ENCODE measurements at regions not wholly inside any gene's neighbourhood (a gene's known extent, or its start where the extent isn't known, plus 50 kb on each side); places are given as distances from the start of the nearest gene placed in this dataset.

GRCh38 chr9:26483991-26484390, 408.6 kb downstream of the CAAP1 start:
- Mint-ChIP-seq H3K27me3 (ENCODE audit: insufficient read depth) (no peaks in the 10 kb centered on the region), H3K9me3 (peaks cover 11% of the 10 kb centered on the region), H3K27ac (no peak overlapping the region), H3K36me3 (ENCODE audit: low read depth) (no peaks in the 10 kb centered on the region), H3K4me3 (no peak overlapping the region), H3K4me1 (ENCODE audit: low read depth) (no peaks in the 10 kb centered on the region)
- intact Hi-C loops (cut with micrococcal nuclease), result no loop called here
- DNase-seq (ENCODE audit: low spot score), result no peak

- H3K4me3 Mint-ChIP-seq, result no peak overlapping the region
- no peak for DNase-seq (ENCODE audit: low spot score)
- intact Hi-C loops (cut with micrococcal nuclease), result no loop called here
- H3K27me3 Mint-ChIP-seq (ENCODE audit: insufficient read depth), result no peaks in the 10 kb centered on the region
- no peaks in the 10 kb centered on the region for H3K4me1 Mint-ChIP-seq (ENCODE audit: low read depth)
- no peak overlapping the region for H3K27ac Mint-ChIP-seq
- no peaks in the 10 kb centered on the region for H3K36me3 Mint-ChIP-seq (ENCODE audit: low read depth)
- H3K9me3 Mint-ChIP-seq, result peaks cover 17% of the 10 kb centered on the region
Measured at GRCh38 chr9:26477963-26478362, 414.6 kb downstream of the CAAP1 start.

GRCh38 chr9:26471261-26471660, 421.3 kb downstream of the CAAP1 start:
- Mint-ChIP-seq H3K27ac (no peak overlapping the region), H3K4me1 (ENCODE audit: low read depth) (no peaks in the 10 kb centered on the region), H3K9me3 (peaks cover 15% of the 10 kb centered on the region), H3K36me3 (ENCODE audit: low read depth) (no peaks in the 10 kb centered on the region), H3K27me3 (ENCODE audit: insufficient read depth) (no peaks in the 10 kb centered on the region), H3K4me3 (no peak overlapping the region)
- intact Hi-C loops (cut with micrococcal nuclease), result no loop called here
- no peak for DNase-seq (ENCODE audit: low spot score)

GRCh38 chr9:26470284-26470683, 422.3 kb downstream of the CAAP1 start:
- peaks cover 15% of the 10 kb centered on the region for H3K9me3 Mint-ChIP-seq
- H3K4me1 Mint-ChIP-seq (ENCODE audit: low read depth), result no peaks in the 10 kb centered on the region
- no peak for DNase-seq (ENCODE audit: low spot score)
- H3K36me3 Mint-ChIP-seq (ENCODE audit: low read depth), result no peaks in the 10 kb centered on the region
- no peak overlapping the region for H3K4me3 Mint-ChIP-seq
- H3K27me3 Mint-ChIP-seq (ENCODE audit: insufficient read depth), result no peaks in the 10 kb centered on the region
- intact Hi-C loops (cut with micrococcal nuclease), result no loop called here
- no peak overlapping the region for H3K27ac Mint-ChIP-seq

- Mint-ChIP-seq H3K27ac (no peak overlapping the region), H3K4me3 (no peak overlapping the region), H3K27me3 (ENCODE audit: insufficient read depth) (no peaks in the 10 kb centered on the region), H3K4me1 (ENCODE audit: low read depth) (no peaks in the 10 kb centered on the region), H3K36me3 (ENCODE audit: low read depth) (no peaks in the 10 kb centered on the region), H3K9me3 (no peaks in the 10 kb centered on the region)
- no peak for DNase-seq (ENCODE audit: low spot score)
- intact Hi-C loops (cut with micrococcal nuclease), result no loop called here
Measured at GRCh38 chr9:26463837-26464236, 428.8 kb downstream of the CAAP1 start.

- Mint-ChIP-seq H3K4me3 (no peak overlapping the region), H3K9me3 (no peaks in the 10 kb centered on the region), H3K36me3 (ENCODE audit: low read depth) (no peaks in the 10 kb centered on the region), H3K4me1 (ENCODE audit: low read depth) (no peaks in the 10 kb centered on the region), H3K27me3 (ENCODE audit: insufficient read depth) (no peaks in the 10 kb centered on the region), H3K27ac (no peak overlapping the region)
- DNase-seq (ENCODE audit: low spot score), result no peak
- intact Hi-C loops (cut with micrococcal nuclease), result no loop called here
Measured at GRCh38 chr9:26462751-26463150, 429.9 kb downstream of the CAAP1 start.

GRCh38 chr9:26462213-26462612, 430.4 kb downstream of the CAAP1 start:
- Mint-ChIP-seq H3K36me3 (ENCODE audit: low read depth) (no peaks in the 10 kb centered on the region), H3K4me3 (no peak overlapping the region), H3K4me1 (ENCODE audit: low read depth) (no peaks in the 10 kb centered on the region), H3K9me3 (no peaks in the 10 kb centered on the region), H3K27ac (no peak overlapping the region), H3K27me3 (ENCODE audit: insufficient read depth) (no peaks in the 10 kb centered on the region)
- intact Hi-C loops (cut with micrococcal nuclease), result no loop called here
- no peak for DNase-seq (ENCODE audit: low spot score)

GRCh38 chr9:26460624-26461023, 432.0 kb downstream of the CAAP1 start:
- Mint-ChIP-seq H3K27me3 (ENCODE audit: insufficient read depth) (no peaks in the 10 kb centered on the region), H3K4me3 (no peak overlapping the region), H3K36me3 (ENCODE audit: low read depth) (no peaks in the 10 kb centered on the region), H3K27ac (no peak overlapping the region), H3K9me3 (no peaks in the 10 kb centered on the region), H3K4me1 (ENCODE audit: low read depth) (no peaks in the 10 kb centered on the region)
- intact Hi-C loops (cut with micrococcal nuclease), result no loop called here
- DNase-seq (ENCODE audit: low spot score), result no peak

GRCh38 chr9:26459959-26460358, 432.6 kb downstream of the CAAP1 start:
- no peaks in the 10 kb centered on the region for H3K27me3 Mint-ChIP-seq (ENCODE audit: insufficient read depth)
- no peaks in the 10 kb centered on the region for H3K36me3 Mint-ChIP-seq (ENCODE audit: low read depth)
- DNase-seq (ENCODE audit: low spot score), result no peak
- intact Hi-C loops (cut with micrococcal nuclease), result no loop called here
- no peak overlapping the region for H3K27ac Mint-ChIP-seq
- no peak overlapping the region for H3K4me3 Mint-ChIP-seq
- no peaks in the 10 kb centered on the region for H3K4me1 Mint-ChIP-seq (ENCODE audit: low read depth)
- no peaks in the 10 kb centered on the region for H3K9me3 Mint-ChIP-seq

GRCh38 chr9:26458054-26458453, 434.5 kb downstream of the CAAP1 start:
- Mint-ChIP-seq H3K4me3 (no peak overlapping the region), H3K36me3 (ENCODE audit: low read depth) (no peaks in the 10 kb centered on the region), H3K4me1 (ENCODE audit: low read depth) (no peaks in the 10 kb centered on the region), H3K27me3 (ENCODE audit: insufficient read depth) (no peaks in the 10 kb centered on the region), H3K27ac (no peak overlapping the region), H3K9me3 (no peaks in the 10 kb centered on the region)
- intact Hi-C loops (cut with micrococcal nuclease), result no loop called here
- no peak for DNase-seq (ENCODE audit: low spot score)

- no peaks in the 10 kb centered on the region for H3K36me3 Mint-ChIP-seq (ENCODE audit: low read depth)
- H3K27me3 Mint-ChIP-seq (ENCODE audit: insufficient read depth), result no peaks in the 10 kb centered on the region
- no peak overlapping the region for H3K27ac Mint-ChIP-seq
- no peak for DNase-seq (ENCODE audit: low spot score)
- H3K4me1 Mint-ChIP-seq (ENCODE audit: low read depth), result no peaks in the 10 kb centered on the region
- H3K4me3 Mint-ChIP-seq, result no peak overlapping the region
- no peaks in the 10 kb centered on the region for H3K9me3 Mint-ChIP-seq
- intact Hi-C loops (cut with micrococcal nuclease), result no loop called here
Measured at GRCh38 chr9:26457151-26457550, 435.5 kb downstream of the CAAP1 start.

GRCh38 chr9:26439061-26439624, 453.5 kb downstream of the CAAP1 start:
- Mint-ChIP-seq H3K27ac (no peak overlapping the region), H3K9me3 (no peaks in the 10 kb centered on the region), H3K4me3 (no peak overlapping the region), H3K4me1 (ENCODE audit: low read depth) (no peaks in the 10 kb centered on the region), H3K27me3 (ENCODE audit: insufficient read depth) (no peaks in the 10 kb centered on the region), H3K36me3 (ENCODE audit: low read depth) (no peaks in the 10 kb centered on the region)
- no peak for DNase-seq (ENCODE audit: low spot score)
- intact Hi-C loops (cut with micrococcal nuclease), result no loop called here

GRCh38 chr9:26437056-26437711, 455.4 kb downstream of the CAAP1 start:
- H3K4me1 Mint-ChIP-seq (ENCODE audit: low read depth), result no peaks in the 10 kb centered on the region
- no peaks in the 10 kb centered on the region for H3K27me3 Mint-ChIP-seq (ENCODE audit: insufficient read depth)
- H3K9me3 Mint-ChIP-seq, result no peaks in the 10 kb centered on the region
- H3K36me3 Mint-ChIP-seq (ENCODE audit: low read depth), result no peaks in the 10 kb centered on the region
- intact Hi-C loops (cut with micrococcal nuclease), result no loop called here
- no peak overlapping the region for H3K27ac Mint-ChIP-seq
- no peak for DNase-seq (ENCODE audit: low spot score)
- no peak overlapping the region for H3K4me3 Mint-ChIP-seq

Measured in activated T-helper 1 cell treated with anti-CD3 and anti-CD28 coated beads, Interleukin-12 subunit alpha, Interleukin-12 subunit beta, Interleukin-2, Interleukin-4 antibody, amounts not matched to agents 30 ng/mL and 10 ng/mL and 1 ng/mL, durations not matched to agents 14 hours and 24 hours and 36 hours (primary cell).